ENCODE measurements at regions not wholly inside any gene's neighbourhood (a gene's known extent, or its start where the extent isn't known, plus 50 kb on each side); places are given as distances from the start of the nearest gene placed in this dataset.

DNA sequence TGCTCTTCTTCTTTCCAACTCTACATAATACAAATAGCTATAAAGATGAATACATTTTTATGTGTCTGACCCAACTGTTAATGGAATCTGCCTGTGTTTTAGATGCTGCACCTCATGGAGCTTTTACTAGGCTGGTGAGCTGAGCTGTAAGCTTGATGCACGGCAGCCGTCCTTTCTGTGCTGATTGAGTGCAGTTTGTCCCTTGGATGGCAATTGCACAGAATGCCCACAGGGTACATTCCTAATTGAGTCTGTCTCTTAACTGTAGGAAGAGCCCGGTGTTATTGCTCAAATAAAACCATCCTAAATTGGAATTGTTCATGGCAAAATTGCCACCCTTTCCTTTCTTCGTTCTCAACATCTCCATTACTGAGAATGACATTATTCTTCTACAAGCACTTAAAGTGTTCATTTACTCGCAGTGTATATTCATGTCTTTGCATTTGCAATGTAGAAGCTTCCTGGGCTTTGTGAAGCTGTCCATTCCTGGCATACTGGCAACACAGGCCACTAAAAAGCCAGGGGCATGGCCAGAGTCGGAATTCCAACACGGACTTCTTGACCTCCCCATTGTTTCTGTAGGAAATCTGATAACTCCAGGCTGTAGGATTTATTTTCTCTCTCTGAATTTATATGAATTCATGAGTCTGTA lies 85.8 kb downstream of the SLC10A2 start:
- Histone ChIP-seq H3K4me2 (ENCODE audit: low read length) (no peak overlapping the region), H2AFZ (ENCODE audit: low read length) (no peak overlapping the region), H3K9me3 (ENCODE audit: low read length) (peaks cover 3% of the 10 kb centered on the region; the same call in 1 of the 2 replicates), H3K9me2 (ENCODE audit: low read depth, low read length) (no peaks in the 10 kb centered on the region), H3K79me2 (ENCODE audit: insufficient read depth, low read length) (no peaks in the 10 kb centered on the region), H3K4me1 (ENCODE audit: insufficient read depth, low read length, severe bottlenecking) (no peaks in the 10 kb centered on the region), H4K20me1 (ENCODE audit: insufficient read depth, low read length) (no peaks in the 10 kb centered on the region), H3K27ac (ENCODE audit: low read depth, low read length, poor library complexity, severe bottlenecking) (no peak overlapping the region), H3K36me3 (ENCODE audit: insufficient read depth, low read length) (no peaks in the 10 kb centered on the region), H3K27me3 (ENCODE audit: insufficient read depth, low read length) (no peaks in the 10 kb centered on the region), H3K4me3 (ENCODE audit: low read depth, low read length, poor library complexity, severe bottlenecking) (no peak overlapping the region), H3K9ac (ENCODE audit: low read length) (no peak overlapping the region), H3F3A (ENCODE audit: insufficient read depth, low read length) (no peaks in the 10 kb centered on the region)
- TF ChIP-seq, protein P1, sequence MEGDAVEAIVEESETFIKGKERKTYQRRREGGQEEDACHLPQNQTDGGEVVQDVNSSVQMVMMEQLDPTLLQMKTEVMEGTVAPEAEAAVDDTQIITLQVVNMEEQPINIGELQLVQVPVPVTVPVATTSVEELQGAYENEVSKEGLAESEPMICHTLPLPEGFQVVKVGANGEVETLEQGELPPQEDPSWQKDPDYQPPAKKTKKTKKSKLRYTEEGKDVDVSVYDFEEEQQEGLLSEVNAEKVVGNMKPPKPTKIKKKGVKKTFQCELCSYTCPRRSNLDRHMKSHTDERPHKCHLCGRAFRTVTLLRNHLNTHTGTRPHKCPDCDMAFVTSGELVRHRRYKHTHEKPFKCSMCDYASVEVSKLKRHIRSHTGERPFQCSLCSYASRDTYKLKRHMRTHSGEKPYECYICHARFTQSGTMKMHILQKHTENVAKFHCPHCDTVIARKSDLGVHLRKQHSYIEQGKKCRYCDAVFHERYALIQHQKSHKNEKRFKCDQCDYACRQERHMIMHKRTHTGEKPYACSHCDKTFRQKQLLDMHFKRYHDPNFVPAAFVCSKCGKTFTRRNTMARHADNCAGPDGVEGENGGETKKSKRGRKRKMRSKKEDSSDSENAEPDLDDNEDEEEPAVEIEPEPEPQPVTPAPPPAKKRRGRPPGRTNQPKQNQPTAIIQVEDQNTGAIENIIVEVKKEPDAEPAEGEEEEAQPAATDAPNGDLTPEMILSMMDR (IDR thresholded peaks at IDR 0.05; ENCODE audit: low read length): no peak
- TF ChIP-seq EZH2 (IDR thresholded peaks at IDR 0.05; ENCODE audit: borderline replicate concordance, low read length): no peak

DNA sequence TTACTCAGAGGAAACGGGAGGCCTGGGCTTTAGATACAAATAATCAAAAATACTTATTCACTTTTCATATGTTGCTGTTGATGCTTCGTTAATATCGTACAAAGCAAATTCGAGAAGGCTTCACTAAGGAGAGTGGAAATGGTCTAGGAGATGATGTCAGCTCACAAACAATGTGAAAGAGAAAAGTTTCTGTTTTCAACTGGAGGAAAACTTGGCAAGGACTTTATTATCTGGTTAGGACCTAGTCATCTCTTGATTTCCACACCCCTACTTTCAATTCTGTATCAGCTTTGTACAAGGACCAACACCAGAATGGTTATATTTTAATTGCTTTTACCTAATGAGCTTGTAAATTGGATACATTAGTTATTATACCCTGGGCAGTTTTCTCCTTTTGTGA lies 88.0 kb downstream of the SLC10A2 start:
- H3K27ac ChIP-seq (ENCODE audit: low read depth, low read length, poor library complexity, severe bottlenecking): no peak overlapping the region
- H3K4me1 ChIP-seq (ENCODE audit: insufficient read depth, low read length, severe bottlenecking): no peaks in the 10 kb centered on the region
- peaks cover 3% of the 10 kb centered on the region; the same call in 1 of the 2 replicates for H3K9me3 ChIP-seq (ENCODE audit: low read length)
- no peaks in the 10 kb centered on the region for H3F3A ChIP-seq (ENCODE audit: insufficient read depth, low read length)
- H3K79me2 ChIP-seq (ENCODE audit: insufficient read depth, low read length): no peaks in the 10 kb centered on the region
- no peaks in the 10 kb centered on the region for H4K20me1 ChIP-seq (ENCODE audit: insufficient read depth, low read length)
- no peaks in the 10 kb centered on the region for H3K36me3 ChIP-seq (ENCODE audit: insufficient read depth, low read length)
- H3K4me3 ChIP-seq (ENCODE audit: low read depth, low read length, poor library complexity, severe bottlenecking): no peak overlapping the region
- no peak overlapping the region for H3K4me2 ChIP-seq (ENCODE audit: low read length)
- TF ChIP-seq EZH2 (IDR thresholded peaks at IDR 0.05; ENCODE audit: borderline replicate concordance, low read length): no peak
- TF ChIP-seq, protein P1 (IDR thresholded peaks at IDR 0.05; ENCODE audit: low read length): no peak
- no peaks in the 10 kb centered on the region for H3K27me3 ChIP-seq (ENCODE audit: insufficient read depth, low read length)
- no peak overlapping the region for H3K9ac ChIP-seq (ENCODE audit: low read length)
- H3K9me2 ChIP-seq (ENCODE audit: low read depth, low read length): no peaks in the 10 kb centered on the region
- H2AFZ ChIP-seq (ENCODE audit: low read length): no peak overlapping the region

DNA sequence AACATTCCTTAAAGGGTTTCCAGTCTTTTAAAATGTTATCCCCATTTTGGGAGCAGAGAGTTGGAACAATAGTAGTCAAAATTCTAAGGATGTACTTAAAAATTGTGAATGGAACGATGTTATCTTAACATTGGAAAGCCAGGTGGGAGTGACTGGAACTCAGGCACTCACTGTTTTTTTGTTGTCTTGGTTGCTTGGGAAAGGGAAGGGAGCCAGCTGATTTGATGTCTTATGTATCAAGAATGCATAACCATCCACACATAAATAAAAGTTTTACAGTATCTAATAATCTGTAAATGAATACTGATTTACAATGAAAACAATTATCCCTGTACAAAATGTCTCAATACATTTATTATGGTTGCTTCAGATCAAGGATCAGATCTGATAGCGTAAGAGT lies 88.7 kb downstream of the SLC10A2 start:
- H3K27me3 ChIP-seq (ENCODE audit: insufficient read depth, low read length): no peaks in the 10 kb centered on the region
- H3K79me2 ChIP-seq (ENCODE audit: insufficient read depth, low read length): no peaks in the 10 kb centered on the region
- H3K9me2 ChIP-seq (ENCODE audit: low read depth, low read length): no peaks in the 10 kb centered on the region
- H4K20me1 ChIP-seq (ENCODE audit: insufficient read depth, low read length): no peaks in the 10 kb centered on the region
- H2AFZ ChIP-seq (ENCODE audit: low read length): no peak overlapping the region
- no peak overlapping the region for H3K4me3 ChIP-seq (ENCODE audit: low read depth, low read length, poor library complexity, severe bottlenecking)
- no peaks in the 10 kb centered on the region for H3K4me1 ChIP-seq (ENCODE audit: insufficient read depth, low read length, severe bottlenecking)
- no peak overlapping the region for H3K9ac ChIP-seq (ENCODE audit: low read length)
- H3K4me2 ChIP-seq (ENCODE audit: low read length): no peak overlapping the region
- no peaks in the 10 kb centered on the region for H3K36me3 ChIP-seq (ENCODE audit: insufficient read depth, low read length)
- H3K9me3 ChIP-seq (ENCODE audit: low read length): peaks cover 3% of the 10 kb centered on the region; the same call in 1 of the 2 replicates
- TF ChIP-seq, protein P1 (IDR thresholded peaks at IDR 0.05; ENCODE audit: low read length): no peak
- TF ChIP-seq EZH2 (IDR thresholded peaks at IDR 0.05; ENCODE audit: borderline replicate concordance, low read length): no peak
- H3F3A ChIP-seq (ENCODE audit: insufficient read depth, low read length): no peaks in the 10 kb centered on the region
- no peak overlapping the region for H3K27ac ChIP-seq (ENCODE audit: low read depth, low read length, poor library complexity, severe bottlenecking)

Data from OCI-LY1 (cell line).